ENCODE measurements at regions not wholly inside any gene's neighbourhood (a gene's known extent, or its start where the extent isn't known, plus 50 kb on each side); places are given as distances from the start of the nearest gene placed in this dataset.

- Histone ChIP-seq H3K4me3 (no peak overlapping the region), H3K4me1 (no peaks in the 10 kb centered on the region), H3K9me3 (no peaks in the 10 kb centered on the region), H3K27me3 (no peaks in the 10 kb centered on the region), H3K36me3 (no peaks in the 10 kb centered on the region), H3K27ac (no peak overlapping the region)
- no peak for TF ChIP-seq CTCF (IDR thresholded peaks at IDR 0.05)
- no peak for FAIRE-seq
- DNase-seq = no peak
- WGBS, 2 donors = 56 to 62% methylated on average over 2 of the region's 2 CpGs
- intact Hi-C loops (cut with DNase I) = no loop called here
- ATAC-seq = no peak
Observed at GRCh38 chr12:25745281-25745680, 192.2 kb upstream of the LMNTD1 start.

GRCh38 chr12:25746131-25746530 lies 193.0 kb upstream of the LMNTD1 start:
- H3K4me3 ChIP-seq = no peak overlapping the region
- intact Hi-C loops (cut with DNase I) = no loop called here
- no peak for TF ChIP-seq CTCF (IDR thresholded peaks at IDR 0.05)
- FAIRE-seq = no peak
- no peak overlapping the region for H3K27ac ChIP-seq
- DNase-seq = no peak
- H3K36me3 ChIP-seq = no peaks in the 10 kb centered on the region
- no peaks in the 10 kb centered on the region for H3K9me3 ChIP-seq
- H3K4me1 ChIP-seq = no peaks in the 10 kb centered on the region
- no peak for ATAC-seq
- no peaks in the 10 kb centered on the region for H3K27me3 ChIP-seq

GRCh38 chr12:25752710-25753309 lies 199.7 kb upstream of the LMNTD1 start:
- intact Hi-C loops (cut with DNase I) = no loop called here
- Histone ChIP-seq H3K36me3 (no peaks in the 10 kb centered on the region), H3K9me3 (no peaks in the 10 kb centered on the region), H3K27ac (no peak overlapping the region), H3K4me1 (peaks cover 0 to 10% (median 5%) of the 10 kb centered on the region in 3 donors), H3K4me3 (no peak overlapping the region), H3K27me3 (no peaks in the 10 kb centered on the region)
- no peak for FAIRE-seq
- no peak for TF ChIP-seq CTCF (IDR thresholded peaks at IDR 0.05)
- DNase-seq = no peak
- no peak for ATAC-seq
- WGBS, 2 donors = 48 to 67% methylated on average over 1 of the region's 1 CpG

- ATAC-seq = no peak
- intact Hi-C loops (cut with DNase I) = no loop called here
- DNase-seq = no peak
- FAIRE-seq = no peak
- 69 to 76% methylated on average over 4 of the region's 4 CpGs for WGBS, 2 donors
- Histone ChIP-seq H3K36me3 (no peaks in the 10 kb centered on the region), H3K4me1 (peaks cover 0 to 10% (median 5%) of the 10 kb centered on the region in 3 donors), H3K27ac (no peak overlapping the region), H3K27me3 (no peaks in the 10 kb centered on the region), H3K9me3 (no peaks in the 10 kb centered on the region), H3K4me3 (no peak overlapping the region)
- TF ChIP-seq CTCF (IDR thresholded peaks at IDR 0.05) = no peak
Observed at GRCh38 chr12:25755136-25755970, 202.3 kb upstream of the LMNTD1 start.

GRCh38 chr12:25755971-25756260 lies 202.6 kb upstream of the RASSF8 start:
- no peaks in the 10 kb centered on the region for H3K9me3 ChIP-seq
- no peaks in the 10 kb centered on the region for H3K36me3 ChIP-seq
- TF ChIP-seq CTCF (IDR thresholded peaks at IDR 0.05) = no peak
- ATAC-seq (no peak), FAIRE-seq (no peak), DNase-seq (no peak)
- no peak overlapping the region for H3K27ac ChIP-seq
- H3K27me3 ChIP-seq = no peaks in the 10 kb centered on the region
- intact Hi-C loops (cut with DNase I) = no loop called here
- peaks cover 0 to 10% (median 5%) of the 10 kb centered on the region in 3 donors for H3K4me1 ChIP-seq
- 85 to 87% methylated on average over 2 of the region's 2 CpGs for WGBS, 2 donors
- H3K4me3 ChIP-seq = no peak overlapping the region

Measured in pancreas (tissue), 10 donors.